ENCODE measurements at regions not wholly inside any gene's neighbourhood (a gene's known extent, or its start where the extent isn't known, plus 50 kb on each side); places are given as distances from the start of the nearest gene placed in this dataset.
"Not testable (repeated sequence)": the region's sequence is repeated elsewhere in the genome, so short reads cannot be mapped to it uniquely, and the experiment has no call there.

- ATAC-seq, result no peak
Observed at GRCh38 chr10:45198486-45199204, 116.8 kb downstream of the OR13A1 start.

- ATAC-seq, result no peak
Observed at GRCh38 chr10:45199205-45199740, 116.1 kb downstream of the OR13A1 start.

GRCh38 chr10:45201271-45201670 is 114.1 kb downstream of the OR13A1 start:
- ATAC-seq, result no peak

GRCh38 chr10:45202242-45202641 is 113.2 kb downstream of the OR13A1 start:
- no peak for ATAC-seq

- no peak for ATAC-seq
Observed at GRCh38 chr10:45204954-45205775, 110.2 kb downstream of the OR13A1 start.

- no peak for ATAC-seq
Observed at GRCh38 chr10:45209888-45210287, 105.5 kb downstream of the OR13A1 start.

- no peak for ATAC-seq
Observed at GRCh38 chr10:45211576-45211975, 103.8 kb downstream of the OR13A1 start.

GRCh38 chr10:45219416-45219815 is 96.0 kb downstream of the OR13A1 start:
- no peak for ATAC-seq

GRCh38 chr10:45220931-45221330 is 94.5 kb downstream of the OR13A1 start:
- ATAC-seq, result no peak

- no peak for ATAC-seq
Observed at GRCh38 chr10:45224219-45224841, 91.1 kb downstream of the OR13A1 start.

- ATAC-seq, result no peak
Observed at GRCh38 chr10:45227042-45227441, 88.4 kb downstream of the OR13A1 start.

GRCh38 chr10:45227456-45227855 is 88.0 kb downstream of the OR13A1 start:
- ATAC-seq, result no peak

- ATAC-seq, result no peak
Observed at GRCh38 chr10:45229823-45230222, 85.6 kb downstream of the OR13A1 start.

- ATAC-seq, result peak; percentile 94
Observed at GRCh38 chr10:45235260-45235769, 80.1 kb downstream of the OR13A1 start.

- ATAC-seq, result peak; percentile 87
Observed at GRCh38 chr10:45235798-45236220, 79.6 kb downstream of the OR13A1 start.

GRCh38 chr10:45238896-45239295 is 76.5 kb downstream of the OR13A1 start:
- no peak for ATAC-seq

GRCh38 chr10:45239642-45240041 is 75.8 kb downstream of the OR13A1 start:
- ATAC-seq, result no peak

GRCh38 chr10:45241865-45242520 is 73.4 kb downstream of the OR13A1 start:
- no peak for ATAC-seq

- ATAC-seq, result no peak
Observed at GRCh38 chr10:45243261-45243660, 72.1 kb downstream of the OR13A1 start.

GRCh38 chr10:45246522-45246921 is 68.9 kb downstream of the OR13A1 start:
- no peak for ATAC-seq

- ATAC-seq, result peak; percentile 52
Observed at GRCh38 chr10:45249978-45250693, 65.3 kb downstream of the OR13A1 start.

- not testable (repeated sequence) for ATAC-seq
Observed at GRCh38 chr10:45250694-45251075, 64.7 kb downstream of the OR13A1 start.

Measured in esophagus mucosa (tissue), 1 donor.